GM12892 (cell line): ENCODE measurements at regions not wholly inside any gene's neighbourhood (a gene's known extent, or its start where the extent isn't known, plus 50 kb on each side); places are given as distances from the start of the nearest gene placed in this dataset.

Experiments used
- POLR2A ChIP-seq: IDR thresholded peaks from 2 replicates; pipeline ENCODE4 v1.6.1; 2011; ENCODE audit warnings: low read depth, low read length, control low read depth
- POLR2AphosphoS5 ChIP-seq: IDR thresholded peaks from 2 replicates; pipeline ENCODE4 v1.6.1; 2011; ENCODE audit warnings: low read depth, low read length, control low read depth

- TF ChIP-seq POLR2A (no peak), POLR2AphosphoS5 (no peak)
These were observed 152.0 kb downstream of the ZNF22 start for GRCh38 chr10:45152726-45153125.
